ENCODE measurements at regions not wholly inside any gene's neighbourhood (a gene's known extent, or its start where the extent isn't known, plus 50 kb on each side); places are given as distances from the start of the nearest gene placed in this dataset.
"Not testable (repeated sequence)": the region's sequence is repeated elsewhere in the genome, so short reads cannot be mapped to it uniquely, and the experiment has no call there.

- TF ChIP-seq CTCF (IDR thresholded peaks at IDR 0.05; ENCODE audit: insufficient read depth, low read length) = no peak
- peak; percentile 73 for DNase-seq (ENCODE audit: low read depth)
- H3K4me3 ChIP-seq (ENCODE audit: low read depth, low read length) = no peak overlapping the region
Measured at GRCh38 chr11:29093416-29094120, 923.3 kb downstream of the KCNA4 start.

- TF ChIP-seq CTCF (IDR thresholded peaks at IDR 0.05; ENCODE audit: insufficient read depth, low read length) = no peak
- H3K4me3 ChIP-seq (ENCODE audit: low read depth, low read length) = no peak overlapping the region
- no peak for DNase-seq (ENCODE audit: low read depth)
Measured at GRCh38 chr11:29087200-29087812, 929.5 kb downstream of the KCNA4 start.

GRCh38 chr11:29075726-29076125 is 941.1 kb downstream of the KCNA4 start:
- no peak overlapping the region for H3K4me3 ChIP-seq (ENCODE audit: low read depth, low read length)
- TF ChIP-seq CTCF (IDR thresholded peaks at IDR 0.05; ENCODE audit: insufficient read depth, low read length) = no peak
- DNase-seq (ENCODE audit: low read depth) = no peak

- H3K4me3 ChIP-seq (ENCODE audit: low read depth, low read length) = no peak overlapping the region
- peak; percentile 2 for DNase-seq (ENCODE audit: low read depth)
- no peak for TF ChIP-seq CTCF (IDR thresholded peaks at IDR 0.05; ENCODE audit: insufficient read depth, low read length)
Measured at GRCh38 chr11:29063630-29064361, 953.0 kb downstream of the KCNA4 start.

GRCh38 chr11:29061452-29061851 is 953.3 kb downstream of the METTL15 start:
- TF ChIP-seq CTCF (IDR thresholded peaks at IDR 0.05; ENCODE audit: insufficient read depth, low read length) = no peak
- no peak overlapping the region for H3K4me3 ChIP-seq (ENCODE audit: low read depth, low read length)
- DNase-seq (ENCODE audit: low read depth) = no peak

- not testable (repeated sequence) for DNase-seq (ENCODE audit: low read depth); H3K4me3 ChIP-seq (ENCODE audit: low read depth, low read length)
Measured at GRCh38 chr11:29056487-29056886, 948.3 kb downstream of the METTL15 start.

- DNase-seq (ENCODE audit: low read depth) = no peak
- TF ChIP-seq CTCF (IDR thresholded peaks at IDR 0.05; ENCODE audit: insufficient read depth, low read length) = no peak
- no peak overlapping the region for H3K4me3 ChIP-seq (ENCODE audit: low read depth, low read length)
Measured at GRCh38 chr11:29051935-29052334, 943.7 kb downstream of the METTL15 start.

GRCh38 chr11:29050962-29051361 is 942.8 kb downstream of the METTL15 start:
- H3K4me3 ChIP-seq (ENCODE audit: low read depth, low read length); DNase-seq (ENCODE audit: low read depth): not testable (repeated sequence)
